Vagina (tissue), 2 donors: ENCODE measurements at regions not wholly inside any gene's neighbourhood (a gene's known extent, or its start where the extent isn't known, plus 50 kb on each side); places are given as distances from the start of the nearest gene placed in this dataset.

Experiments
- DNase-seq, 2 donors: peaks; one replicate each; pipeline ENCODE4 v3.0.0-alpha.2; 2017; ENCODE audit errors: extremely low spot score in 2 of 2
- H3K27ac ChIP-seq: fragments of 200-600 bp; sonication (generic); one replicate; pipeline ENCODE4 v1.5.1; 2019
- H3K27me3 ChIP-seq: fragments of 200-600 bp; sonication (generic); one replicate; pipeline ENCODE4 v1.5.1; 2019
- H3K36me3 ChIP-seq, 2 donors: fragments of 200-600 bp; sonication (generic); one replicate each; pipeline ENCODE4 v1.5.1; 2017 to 2019
- H3K4me1 ChIP-seq: fragments of 200-600 bp; sonication (generic); one replicate; pipeline ENCODE4 v1.5.1; 2019
- H3K4me3 ChIP-seq, 2 donors: fragments of 200-600 bp; sonication (generic); 1 replicate in 1 of 2; 2 replicates in 1 of 2; pipeline ENCODE4 v1.5.1; 2016 to 2019
- H3K9me3 ChIP-seq: fragments of 200-600 bp; sonication (generic); one replicate; pipeline ENCODE4 v1.5.1; 2019
- POLR2A ChIP-seq, 2 donors: fragments of 450-650 bp; IDR thresholded peaks; one replicate each; pipeline ENCODE4 v1.6.1; 2017; ENCODE audit warnings: antibody characterized with exemption in 2 of 2, mild to moderate bottlenecking in 2 of 2, moderate library complexity in 2 of 2
- POLR2AphosphoS5 ChIP-seq, 2 donors: sonication (generic); formaldehyde crosslinking; IDR thresholded peaks; one replicate each; pipeline ENCODE4 v1.9.0; 2017; ENCODE audit warnings: antibody characterized with exemption in 2 of 2, mild to moderate bottlenecking in 2 of 2, low read depth in 1 of 2; ENCODE audit not compliant: insufficient read depth in 1 of 2
- intact Hi-C: fragments of 100-400 bp; cut with DNase I; formaldehyde crosslinking; loops from one replicate; pipeline ENCODE4 v1.15.1; 2023
- TF ChIP-seq, protein P1 (sequence below), 3 experiments: fragments of 450-650 bp in 2 of 3; fragments of 200-600 bp in 1 of 3; sonication (generic) in 1 of 3; IDR thresholded peaks; one replicate each; pipeline ENCODE4 v1.5.1; 2017 to 2019; ENCODE audit warnings: antibody characterized with exemption in 3 of 3, mild to moderate bottlenecking in 2 of 3, moderate library complexity in 2 of 3

- TF ChIP-seq, protein P1, sequence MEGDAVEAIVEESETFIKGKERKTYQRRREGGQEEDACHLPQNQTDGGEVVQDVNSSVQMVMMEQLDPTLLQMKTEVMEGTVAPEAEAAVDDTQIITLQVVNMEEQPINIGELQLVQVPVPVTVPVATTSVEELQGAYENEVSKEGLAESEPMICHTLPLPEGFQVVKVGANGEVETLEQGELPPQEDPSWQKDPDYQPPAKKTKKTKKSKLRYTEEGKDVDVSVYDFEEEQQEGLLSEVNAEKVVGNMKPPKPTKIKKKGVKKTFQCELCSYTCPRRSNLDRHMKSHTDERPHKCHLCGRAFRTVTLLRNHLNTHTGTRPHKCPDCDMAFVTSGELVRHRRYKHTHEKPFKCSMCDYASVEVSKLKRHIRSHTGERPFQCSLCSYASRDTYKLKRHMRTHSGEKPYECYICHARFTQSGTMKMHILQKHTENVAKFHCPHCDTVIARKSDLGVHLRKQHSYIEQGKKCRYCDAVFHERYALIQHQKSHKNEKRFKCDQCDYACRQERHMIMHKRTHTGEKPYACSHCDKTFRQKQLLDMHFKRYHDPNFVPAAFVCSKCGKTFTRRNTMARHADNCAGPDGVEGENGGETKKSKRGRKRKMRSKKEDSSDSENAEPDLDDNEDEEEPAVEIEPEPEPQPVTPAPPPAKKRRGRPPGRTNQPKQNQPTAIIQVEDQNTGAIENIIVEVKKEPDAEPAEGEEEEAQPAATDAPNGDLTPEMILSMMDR (IDR thresholded peaks at IDR 0.05), result no peak
- Histone ChIP-seq H3K4me3 (no peak overlapping the region), H3K9me3 (no peaks in the 10 kb centered on the region), H3K36me3 (no peaks in the 10 kb centered on the region), H3K4me1 (peaks cover 34% of the 10 kb centered on the region), H3K27ac (peak overlapping the region; percentile 67), H3K27me3 (no peaks in the 10 kb centered on the region)
- no peak for DNase-seq
- intact Hi-C loops, result no loop called here
Measured at GRCh38 chr21:39022035-39022434, 161.2 kb downstream of the PSMG1 start.

GRCh38 chr21:39021478-39021832 is 161.8 kb downstream of the PSMG1 start:
- Histone ChIP-seq H3K36me3 (no peaks in the 10 kb centered on the region), H3K27me3 (no peaks in the 10 kb centered on the region), H3K27ac (peak overlapping the region; percentile 67), H3K4me3 (no peak overlapping the region), H3K4me1 (peaks cover 34% of the 10 kb centered on the region), H3K9me3 (no peaks in the 10 kb centered on the region)
- intact Hi-C loops, result no loop called here
- no peak for DNase-seq
- TF ChIP-seq, protein P1 (IDR thresholded peaks at IDR 0.05), result no peak

DNA sequence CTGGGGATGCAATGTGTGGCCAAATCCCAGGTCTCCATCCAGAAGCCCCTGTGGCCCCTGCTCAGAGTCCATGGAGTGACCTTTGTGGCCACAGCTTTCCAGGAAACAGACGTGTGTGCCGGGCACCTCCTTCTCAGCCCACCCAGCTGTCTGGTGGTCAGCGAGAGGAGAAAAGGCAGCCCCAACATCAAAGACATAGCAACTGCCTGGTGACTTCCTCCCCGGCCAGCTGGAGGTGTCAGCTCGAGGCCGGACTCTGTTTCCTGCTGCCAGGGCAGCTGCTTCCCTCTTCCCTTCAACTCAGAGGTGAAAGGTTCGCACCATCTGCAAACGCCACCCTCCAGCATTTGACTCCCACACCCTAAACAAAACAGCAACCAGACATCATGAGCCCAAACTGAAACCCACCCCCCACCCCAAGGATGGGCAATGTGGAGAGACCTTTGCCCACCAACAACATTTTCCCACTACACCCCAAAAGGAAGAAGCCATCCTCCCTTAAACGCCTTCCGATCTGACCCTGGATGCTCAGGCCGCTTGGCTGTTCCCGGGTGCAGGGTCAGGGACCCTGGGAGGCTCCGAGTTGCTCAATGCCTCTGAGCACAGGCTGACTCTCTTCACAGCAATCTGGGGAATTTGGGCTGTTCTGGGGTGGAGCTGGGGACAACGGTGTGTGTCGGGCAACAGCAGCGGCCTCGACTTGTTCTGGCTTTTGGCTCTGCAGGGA is 162.3 kb downstream of the PSMG1 start:
- Histone ChIP-seq H3K27ac (peak overlapping the region; percentile 67), H3K27me3 (no peaks in the 10 kb centered on the region), H3K36me3 (no peaks in the 10 kb centered on the region), H3K9me3 (no peaks in the 10 kb centered on the region), H3K4me3 (no peak overlapping the region), H3K4me1 (peaks cover 34% of the 10 kb centered on the region)
- TF ChIP-seq, protein P1 (IDR thresholded peaks at IDR 0.05), result no peak
- TF ChIP-seq POLR2AphosphoS5 (IDR thresholded peaks at IDR 0.05; ENCODE audit: insufficient read depth in 1 of 2, low read depth in 1 of 2), result peak in 1 of 2 donors; percentile 67
- no peak for TF ChIP-seq POLR2A (IDR thresholded peaks at IDR 0.05)
- DNase-seq, result no peak
- intact Hi-C loops, result no loop called here

DNA sequence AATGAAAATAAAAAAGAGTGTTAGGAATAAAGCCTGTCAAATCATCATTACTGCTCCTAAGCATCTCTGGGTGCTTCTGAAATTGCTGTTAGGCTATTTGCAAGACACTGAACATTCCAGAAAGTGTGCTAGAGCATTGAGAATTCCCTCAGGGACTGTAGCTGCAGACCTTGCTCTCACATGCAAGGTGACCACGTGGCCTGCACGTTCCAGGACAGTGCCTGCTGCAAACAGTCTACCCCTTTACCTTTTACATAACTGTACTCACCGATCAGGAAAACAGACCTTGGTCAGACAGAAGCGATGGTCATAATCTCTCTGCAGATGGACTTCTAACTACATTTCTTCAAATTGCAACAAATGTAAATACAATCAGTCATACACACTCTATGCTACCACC is 164.5 kb downstream of the PSMG1 start:
- no peak for DNase-seq
- Histone ChIP-seq H3K4me1 (peaks cover 49% of the 10 kb centered on the region), H3K27ac (no peak overlapping the region), H3K36me3 (no peaks in the 10 kb centered on the region), H3K4me3 (no peak overlapping the region), H3K27me3 (no peaks in the 10 kb centered on the region), H3K9me3 (no peaks in the 10 kb centered on the region)
- intact Hi-C loops, result no loop called here
- no peak for TF ChIP-seq POLR2AphosphoS5 (IDR thresholded peaks at IDR 0.05; ENCODE audit: insufficient read depth in 1 of 2, low read depth in 1 of 2)
- TF ChIP-seq POLR2A (IDR thresholded peaks at IDR 0.05), result no peak
- TF ChIP-seq, protein P1 (IDR thresholded peaks at IDR 0.05), result no peak

DNA sequence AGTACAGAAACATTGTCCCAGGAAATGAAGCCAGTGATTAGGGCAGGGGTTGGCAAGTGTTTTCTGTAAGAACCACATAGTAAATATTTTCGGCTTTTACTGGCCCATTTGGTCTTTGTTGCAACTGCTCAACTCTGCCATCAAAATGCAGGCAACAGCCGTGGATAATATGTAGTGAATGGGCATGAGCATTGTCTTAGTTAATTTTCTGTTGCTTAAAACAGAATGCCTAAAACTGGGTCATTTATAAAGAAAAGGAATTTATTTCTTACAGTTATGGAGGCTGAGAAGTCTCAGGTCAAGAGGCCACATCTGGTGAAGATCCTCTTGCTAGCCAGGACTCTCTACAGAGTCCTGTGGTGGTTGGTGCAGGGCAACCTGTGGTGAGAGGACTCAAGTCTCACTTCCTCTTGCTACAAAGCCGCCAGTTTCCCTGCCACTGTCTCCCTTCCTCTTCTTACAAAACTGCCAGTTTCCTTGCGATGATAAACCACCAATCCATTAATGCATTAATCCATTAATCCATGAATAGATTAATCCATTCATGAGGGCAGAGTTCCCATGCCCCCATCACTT is 166.4 kb downstream of the PSMG1 start:
- TF ChIP-seq, protein P1 (IDR thresholded peaks at IDR 0.05), result no peak
- no peak for TF ChIP-seq POLR2A (IDR thresholded peaks at IDR 0.05)
- no peak for TF ChIP-seq POLR2AphosphoS5 (IDR thresholded peaks at IDR 0.05; ENCODE audit: insufficient read depth in 1 of 2, low read depth in 1 of 2)
- intact Hi-C loops, result no loop called here
- Histone ChIP-seq H3K4me3 (no peak overlapping the region), H3K27me3 (no peaks in the 10 kb centered on the region), H3K4me1 (peaks cover 30% of the 10 kb centered on the region), H3K27ac (no peak overlapping the region), H3K36me3 (no peaks in the 10 kb centered on the region), H3K9me3 (no peaks in the 10 kb centered on the region)
- DNase-seq, result no peak
